ENCODE measurements at regions not wholly inside any gene's neighbourhood (a gene's known extent, or its start where the extent isn't known, plus 50 kb on each side); places are given as distances from the start of the nearest gene placed in this dataset.

- no peak for DNase-seq
- no peak overlapping the region for H3K27ac Mint-ChIP-seq
These were observed 178.8 kb upstream of the RAB6C start for GRCh38 chr2:129800686-129801085.

GRCh38 chr2:129801575-129801974 is 177.9 kb upstream of the RAB6C start:
- Mint-ChIP-seq H3K27ac (no peak overlapping the region), H3K27me3 (no peaks in the 10 kb centered on the region), H3K4me1 (ENCODE audit: low read depth) (no peaks in the 10 kb centered on the region), H3K36me3 (ENCODE audit: low read depth) (no peaks in the 10 kb centered on the region), H3K4me3 (no peak overlapping the region), H3K9me3 (no peaks in the 10 kb centered on the region)
- H3K9me3 ChIP-seq (ENCODE audit: control insufficient read depth in 1 of 2, insufficient read depth in 1 of 2, low read length in 2 of 2) = peaks cover 0 to 4% of the 10 kb centered on the region in 2 experiments
- ATAC-seq (ENCODE audit: poor library complexity) = no peak
- ChIA-PET POLR2A (no interaction called here), CTCF (no interaction called here)
- no peaks in the 10 kb centered on the region for H3K4me1 ChIP-seq (ENCODE audit: insufficient read depth, low read length)
- no peak for TF ChIP-seq CTCF (IDR thresholded peaks at IDR 0.05)
- H3K27ac ChIP-seq (ENCODE audit: low read depth in 1 of 2, low read length in 2 of 2) = no peak overlapping the region
- no peaks in the 10 kb centered on the region for H3K36me3 ChIP-seq (ENCODE audit: insufficient read depth, low read length)
- no peak for DNase-seq
- H3K27me3 ChIP-seq (ENCODE audit: control insufficient read depth in 1 of 2, insufficient read depth in 2 of 2, low read length in 2 of 2) = no peaks in the 10 kb centered on the region
- no peak overlapping the region for H3K4me3 ChIP-seq (ENCODE audit: low read length)
- intact Hi-C loops (cut with DNase I, micrococcal nuclease) = no loop called here

More at GRCh38 chr2:129800686-129801085, 178.8 kb upstream of the RAB6C start:
- TF ChIP-seq CTCF (IDR thresholded peaks at IDR 0.05) = no peak
- no peaks in the 10 kb centered on the region for H3K9me3 Mint-ChIP-seq
- POLR2A ChIA-PET = no interaction called here
- H3K9me3 ChIP-seq (ENCODE audit: control insufficient read depth in 1 of 2, insufficient read depth in 1 of 2, low read length in 2 of 2) = peaks cover 0 to 11% of the 10 kb centered on the region in 2 experiments
- no peak for ATAC-seq (ENCODE audit: poor library complexity)
- H3K27ac ChIP-seq (ENCODE audit: low read depth in 1 of 2, low read length in 2 of 2) = no peak overlapping the region
- no peak overlapping the region for H3K4me3 ChIP-seq (ENCODE audit: low read length)
- no peaks in the 10 kb centered on the region for H3K27me3 ChIP-seq (ENCODE audit: control insufficient read depth in 1 of 2, insufficient read depth in 2 of 2, low read length in 2 of 2)
- H3K27me3 Mint-ChIP-seq = no peaks in the 10 kb centered on the region
- no peaks in the 10 kb centered on the region for H3K4me1 Mint-ChIP-seq (ENCODE audit: low read depth)
- no peaks in the 10 kb centered on the region for H3K36me3 ChIP-seq (ENCODE audit: insufficient read depth, low read length)
- CTCF ChIA-PET = no interaction called here
- no peak overlapping the region for H3K4me3 Mint-ChIP-seq
- intact Hi-C loops (cut with DNase I, micrococcal nuclease) = no loop called here
- H3K36me3 Mint-ChIP-seq (ENCODE audit: low read depth) = no peaks in the 10 kb centered on the region
- H3K4me1 ChIP-seq (ENCODE audit: insufficient read depth, low read length) = no peaks in the 10 kb centered on the region

- no peak for TF ChIP-seq CTCF (IDR thresholded peaks at IDR 0.05)
- H3K4me1 ChIP-seq (ENCODE audit: insufficient read depth, low read length) = no peaks in the 10 kb centered on the region
- ChIA-PET POLR2A (no interaction called here), CTCF (no interaction called here)
- H3K36me3 ChIP-seq (ENCODE audit: insufficient read depth, low read length) = no peaks in the 10 kb centered on the region
- no peak overlapping the region for H3K4me3 ChIP-seq (ENCODE audit: low read length)
- H3K4me1 Mint-ChIP-seq (ENCODE audit: low read depth) = no peaks in the 10 kb centered on the region
- H3K27ac Mint-ChIP-seq = no peak overlapping the region
- no peaks in the 10 kb centered on the region for H3K27me3 ChIP-seq (ENCODE audit: control insufficient read depth in 1 of 2, insufficient read depth in 2 of 2, low read length in 2 of 2)
- DNase-seq = no peak
- no peak overlapping the region for H3K4me3 Mint-ChIP-seq
- H3K36me3 Mint-ChIP-seq (ENCODE audit: low read depth) = no peaks in the 10 kb centered on the region
- no peaks in the 10 kb centered on the region for H3K9me3 Mint-ChIP-seq
- H3K27ac ChIP-seq (ENCODE audit: low read depth in 1 of 2, low read length in 2 of 2) = no peak overlapping the region
- intact Hi-C loops (cut with DNase I, micrococcal nuclease) = no loop called here
- H3K9me3 ChIP-seq (ENCODE audit: control insufficient read depth in 1 of 2, insufficient read depth in 1 of 2, low read length in 2 of 2) = peaks cover 0 to 4% of the 10 kb centered on the region in 2 experiments
- no peaks in the 10 kb centered on the region for H3K27me3 Mint-ChIP-seq
- ATAC-seq (ENCODE audit: poor library complexity) = no peak
These were observed 177.2 kb upstream of the RAB6C start for GRCh38 chr2:129802290-129802689.

All from CD4-positive, alpha-beta T cell (primary cell).